ENCODE measurements at regions not wholly inside any gene's neighbourhood (a gene's known extent, or its start where the extent isn't known, plus 50 kb on each side); places are given as distances from the start of the nearest gene placed in this dataset.

DNA sequence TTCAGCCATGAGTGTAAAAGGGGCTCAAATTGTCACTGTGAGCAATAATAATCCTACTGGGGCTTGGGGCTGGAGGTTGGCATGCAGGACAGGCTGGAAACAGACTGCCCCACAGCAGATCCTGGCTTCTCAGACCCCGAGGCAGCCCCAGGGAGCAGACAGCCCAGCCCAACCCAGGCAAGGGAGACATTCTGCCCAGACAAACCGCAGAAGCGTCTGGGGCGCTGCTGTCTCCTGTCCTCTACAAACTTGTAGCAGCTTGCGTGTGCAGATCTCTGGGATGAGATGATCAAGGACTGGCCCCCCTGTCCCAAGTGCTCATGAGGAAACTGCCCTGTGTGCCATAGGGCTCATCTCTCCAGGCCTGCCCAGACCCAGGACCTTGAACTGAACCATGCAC is 84.6 kb downstream of the MAFB start:
- H3K36me3 ChIP-seq (ENCODE audit: control insufficient read depth in 2 of 2, insufficient read depth in 1 of 2, low read length in 2 of 2), result no peaks in the 10 kb centered on the region
- H3K9me3 ChIP-seq (ENCODE audit: control insufficient read depth, insufficient read depth, low read depth, low read length), result no peaks in the 10 kb centered on the region
- ChIA-PET POLR2A (no interaction called here), CTCF (interaction anchor here (1.0 kb wide), 1 partner anchor 50 kb away, joined by 3 read pairs; no protein-coding TSS in a partner anchor)
- no peak overlapping the region for H3K4me3 ChIP-seq (ENCODE audit: low read depth, low read length)
- TF ChIP-seq ZFP3 (tag by site-specific recombination; IDR thresholded peaks at IDR 0.05; ENCODE audit: low read depth), result no peak
- TF ChIP-seq ZNF560 (tag by site-specific recombination; IDR thresholded peaks at IDR 0.05; ENCODE audit: borderline replicate concordance), result no peak
- TF ChIP-seq ZNF394 (tag by site-specific recombination; IDR thresholded peaks at IDR 0.05; ENCODE audit: borderline replicate concordance), result no peak
- TF ChIP-seq ZNF704 (tag by site-specific recombination; IDR thresholded peaks at IDR 0.05), result no peak
- TF ChIP-seq, protein P1, sequence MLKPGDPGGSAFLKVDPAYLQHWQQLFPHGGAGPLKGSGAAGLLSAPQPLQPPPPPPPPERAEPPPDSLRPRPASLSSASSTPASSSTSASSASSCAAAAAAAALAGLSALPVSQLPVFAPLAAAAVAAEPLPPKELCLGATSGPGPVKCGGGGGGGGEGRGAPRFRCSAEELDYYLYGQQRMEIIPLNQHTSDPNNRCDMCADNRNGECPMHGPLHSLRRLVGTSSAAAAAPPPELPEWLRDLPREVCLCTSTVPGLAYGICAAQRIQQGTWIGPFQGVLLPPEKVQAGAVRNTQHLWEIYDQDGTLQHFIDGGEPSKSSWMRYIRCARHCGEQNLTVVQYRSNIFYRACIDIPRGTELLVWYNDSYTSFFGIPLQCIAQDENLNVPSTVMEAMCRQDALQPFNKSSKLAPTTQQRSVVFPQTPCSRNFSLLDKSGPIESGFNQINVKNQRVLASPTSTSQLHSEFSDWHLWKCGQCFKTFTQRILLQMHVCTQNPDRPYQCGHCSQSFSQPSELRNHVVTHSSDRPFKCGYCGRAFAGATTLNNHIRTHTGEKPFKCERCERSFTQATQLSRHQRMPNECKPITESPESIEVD (tag by site-specific recombination; IDR thresholded peaks at IDR 0.05), result no peak
- TF ChIP-seq ZNF473 (tag by site-specific recombination; IDR thresholded peaks at IDR 0.05), result no peak
- TF ChIP-seq ZNF426 (tag by site-specific recombination; IDR thresholded peaks at IDR 0.05), result no peak
- TF ChIP-seq ZNF677 (tag by site-specific recombination; IDR thresholded peaks at IDR 0.05), result no peak
- TF ChIP-seq EGR2 (tag by site-specific recombination; IDR thresholded peaks at IDR 0.05; ENCODE audit: low read depth), result no peak
- no peak for TF ChIP-seq KLF1 (tag by site-specific recombination; IDR thresholded peaks at IDR 0.05)
- TF ChIP-seq PRDM2 (tag by site-specific recombination; IDR thresholded peaks at IDR 0.05; ENCODE audit: borderline replicate concordance), result no peak
- TF ChIP-seq ZNF48 (tag by site-specific recombination; IDR thresholded peaks at IDR 0.05), result no peak
- TF ChIP-seq, protein P2, sequence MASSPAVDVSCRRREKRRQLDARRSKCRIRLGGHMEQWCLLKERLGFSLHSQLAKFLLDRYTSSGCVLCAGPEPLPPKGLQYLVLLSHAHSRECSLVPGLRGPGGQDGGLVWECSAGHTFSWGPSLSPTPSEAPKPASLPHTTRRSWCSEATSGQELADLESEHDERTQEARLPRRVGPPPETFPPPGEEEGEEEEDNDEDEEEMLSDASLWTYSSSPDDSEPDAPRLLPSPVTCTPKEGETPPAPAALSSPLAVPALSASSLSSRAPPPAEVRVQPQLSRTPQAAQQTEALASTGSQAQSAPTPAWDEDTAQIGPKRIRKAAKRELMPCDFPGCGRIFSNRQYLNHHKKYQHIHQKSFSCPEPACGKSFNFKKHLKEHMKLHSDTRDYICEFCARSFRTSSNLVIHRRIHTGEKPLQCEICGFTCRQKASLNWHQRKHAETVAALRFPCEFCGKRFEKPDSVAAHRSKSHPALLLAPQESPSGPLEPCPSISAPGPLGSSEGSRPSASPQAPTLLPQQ (tag by site-specific recombination; IDR thresholded peaks at IDR 0.05), result no peak
- H3K4me1 ChIP-seq (ENCODE audit: control insufficient read depth, insufficient read depth, low read length), result no peaks in the 10 kb centered on the region
- no peak overlapping the region for H3K27ac ChIP-seq (ENCODE audit: extremely low read depth, low read depth, low read length)

DNA sequence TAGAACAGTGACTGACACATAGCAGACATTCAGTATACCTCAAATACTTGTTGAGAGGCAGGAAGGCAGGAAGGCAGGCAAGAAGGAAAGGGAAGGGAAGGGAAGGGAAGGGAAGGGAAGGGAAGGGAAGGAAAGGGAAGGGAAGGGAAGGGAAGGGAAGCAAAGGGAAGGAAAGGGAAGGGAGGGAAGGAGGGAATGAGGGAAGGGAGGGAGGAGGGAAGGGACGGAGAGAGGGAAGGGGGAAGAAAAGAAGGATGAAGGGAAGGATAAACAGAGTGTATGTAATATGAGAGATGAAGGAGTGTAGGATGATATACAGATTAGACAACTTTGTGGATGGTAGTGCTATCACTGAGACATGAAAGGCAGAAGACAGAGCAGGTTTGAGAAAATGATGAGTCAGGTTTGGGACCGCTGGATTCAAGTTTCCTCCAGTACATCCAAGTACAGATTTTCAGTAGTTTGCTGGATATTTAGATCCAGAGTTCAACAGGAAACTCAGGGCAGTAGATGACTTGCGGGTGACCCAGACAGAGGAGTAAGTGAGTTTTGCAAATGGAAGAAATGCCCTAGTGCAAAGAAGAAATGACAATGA is 85.9 kb downstream of the MAFB start:
- no peak overlapping the region for H3K27ac ChIP-seq (ENCODE audit: extremely low read depth, low read depth, low read length)
- H3K36me3 ChIP-seq (ENCODE audit: control insufficient read depth in 2 of 2, insufficient read depth in 1 of 2, low read length in 2 of 2), result no peaks in the 10 kb centered on the region
- CTCF ChIA-PET, result no interaction called here
- no peak overlapping the region for H3K4me3 ChIP-seq (ENCODE audit: low read depth, low read length)
- POLR2A ChIA-PET, result no interaction called here
- no peaks in the 10 kb centered on the region for H3K9me3 ChIP-seq (ENCODE audit: control insufficient read depth, insufficient read depth, low read depth, low read length)
- TF ChIP-seq ZNF350 (tag by site-specific recombination; IDR thresholded peaks at IDR 0.05), result no peak
- peak; percentile 69 for TF ChIP-seq ZNF366 (tag by site-specific recombination; conservative IDR thresholded peaks at IDR 0.05)
- no peak for TF ChIP-seq ZNF426 (tag by site-specific recombination; IDR thresholded peaks at IDR 0.05)
- TF ChIP-seq, protein P3, sequence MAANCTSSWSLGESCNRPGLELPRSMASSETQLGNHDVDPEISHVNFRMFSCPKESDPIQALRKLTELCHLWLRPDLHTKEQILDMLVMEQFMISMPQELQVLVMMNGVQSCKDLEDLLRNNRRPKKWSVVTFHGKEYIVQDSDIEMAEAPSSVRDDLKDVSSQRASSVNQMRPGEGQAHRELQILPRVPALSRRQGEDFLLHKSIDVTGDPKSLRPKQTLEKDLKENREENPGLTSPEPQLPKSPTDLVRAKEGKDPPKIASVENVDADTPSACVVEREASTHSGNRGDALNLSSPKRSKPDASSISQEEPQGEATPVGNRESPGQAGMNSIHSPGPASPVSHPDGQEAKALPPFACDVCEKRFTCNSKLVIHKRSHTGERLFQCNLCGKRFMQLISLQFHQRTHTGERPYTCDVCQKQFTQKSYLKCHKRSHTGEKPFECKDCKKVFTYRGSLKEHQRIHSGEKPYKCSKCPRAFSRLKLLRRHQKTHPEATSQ (tag by site-specific recombination; IDR thresholded peaks at IDR 0.05), result no peak
- no peak for TF ChIP-seq ZNF501 (tag by site-specific recombination; IDR thresholded peaks at IDR 0.05)
- no peak for TF ChIP-seq MYNN (tag by site-specific recombination; IDR thresholded peaks at IDR 0.05; ENCODE audit: borderline replicate concordance)
- no peak for TF ChIP-seq ZNF394 (tag by site-specific recombination; IDR thresholded peaks at IDR 0.05; ENCODE audit: borderline replicate concordance)
- TF ChIP-seq ZNF473 (tag by site-specific recombination; IDR thresholded peaks at IDR 0.05), result no peak
- TF ChIP-seq, protein P4, sequence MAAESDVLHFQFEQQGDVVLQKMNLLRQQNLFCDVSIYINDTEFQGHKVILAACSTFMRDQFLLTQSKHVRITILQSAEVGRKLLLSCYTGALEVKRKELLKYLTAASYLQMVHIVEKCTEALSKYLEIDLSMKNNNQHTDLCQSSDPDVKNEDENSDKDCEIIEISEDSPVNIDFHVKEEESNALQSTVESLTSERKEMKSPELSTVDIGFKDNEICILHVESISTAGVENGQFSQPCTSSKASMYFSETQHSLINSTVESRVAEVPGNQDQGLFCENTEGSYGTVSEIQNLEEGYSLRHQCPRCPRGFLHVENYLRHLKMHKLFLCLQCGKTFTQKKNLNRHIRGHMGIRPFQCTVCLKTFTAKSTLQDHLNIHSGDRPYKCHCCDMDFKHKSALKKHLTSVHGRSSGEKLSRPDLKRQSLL (tag by site-specific recombination; IDR thresholded peaks at IDR 0.05), result no peak
- no peaks in the 10 kb centered on the region for H3K4me1 ChIP-seq (ENCODE audit: control insufficient read depth, insufficient read depth, low read length)

Measured in HEK293 (cell line).